Stimulated activated naive CD8-positive, alpha-beta T cell treated with anti-CD3 and anti-CD28 coated beads, Interleukin-15, amount 100 ng/mL, for 72 hours (primary cell): ENCODE measurements at regions not wholly inside any gene's neighbourhood (a gene's known extent, or its start where the extent isn't known, plus 50 kb on each side); places are given as distances from the start of the nearest gene placed in this dataset.

ENCODE experiments used
- ATAC-seq: fragments of 150-1000 bp; cut with Tn5 transposase; 2 replicates; pipeline ENCODE4 v1.10.0; 2021; ENCODE audit warnings: mild to moderate bottlenecking, moderate library complexity
- DNase-seq, 2 donors: peaks; one replicate each; pipeline ENCODE4 v3.0.0; 2021 to 2022
- H3K27ac Mint-ChIP-seq, 2 donors: one replicate each; pipeline ENCODE4 v1.8.0; 2022; ENCODE audit warnings: mild to moderate bottlenecking in 2 of 2, mixed read lengths in 2 of 2, moderate library complexity in 2 of 2
- H3K27me3 Mint-ChIP-seq: one replicate; pipeline ENCODE4 v1.8.0; 2022; ENCODE audit warnings: mixed read lengths
- H3K4me1 Mint-ChIP-seq: one replicate; pipeline ENCODE4 v1.8.0; 2022; ENCODE audit warnings: mild to moderate bottlenecking, mixed read lengths
- H3K4me3 Mint-ChIP-seq, 2 donors: one replicate each; pipeline ENCODE4 v1.8.0; 2022; ENCODE audit warnings: mild to moderate bottlenecking in 2 of 2, mixed read lengths in 2 of 2, moderate library complexity in 1 of 2
- H3K9me3 Mint-ChIP-seq, 2 donors: one replicate each; pipeline ENCODE4 v1.8.0; 2022; ENCODE audit warnings: mixed read lengths in 2 of 2

- no peak overlapping the region for H3K4me3 Mint-ChIP-seq
- H3K27me3 Mint-ChIP-seq, result peaks cover 8% of the 10 kb centered on the region
- H3K4me1 Mint-ChIP-seq, result no peaks in the 10 kb centered on the region
- ATAC-seq, result no peak
- no peaks in the 10 kb centered on the region for H3K9me3 Mint-ChIP-seq
- H3K27ac Mint-ChIP-seq, result no peak overlapping the region
- no peak for DNase-seq
These were observed 371.1 kb downstream of the SEC23A start for GRCh38 chr14:38731962-38732361.

GRCh38 chr14:38730420-38730819 is 372.6 kb downstream of the SEC23A start:
- Mint-ChIP-seq H3K4me1 (no peaks in the 10 kb centered on the region), H3K9me3 (no peaks in the 10 kb centered on the region), H3K27ac (no peak overlapping the region), H3K27me3 (peaks cover 8% of the 10 kb centered on the region), H3K4me3 (no peak overlapping the region)
- DNase-seq, result no peak
- ATAC-seq, result no peak

GRCh38 chr14:38727731-38728130 is 375.3 kb downstream of the SEC23A start:
- Mint-ChIP-seq H3K27me3 (peaks cover 8% of the 10 kb centered on the region), H3K9me3 (no peaks in the 10 kb centered on the region), H3K4me1 (no peaks in the 10 kb centered on the region), H3K27ac (no peak overlapping the region), H3K4me3 (no peak overlapping the region)
- no peak for DNase-seq
- ATAC-seq, result no peak

GRCh38 chr14:38724621-38725020 is 378.4 kb downstream of the SEC23A start:
- Mint-ChIP-seq H3K4me3 (no peak overlapping the region), H3K9me3 (no peaks in the 10 kb centered on the region), H3K27me3 (peaks cover 8% of the 10 kb centered on the region), H3K4me1 (no peaks in the 10 kb centered on the region), H3K27ac (no peak overlapping the region)
- ATAC-seq (no peak), DNase-seq (no peak)

GRCh38 chr14:38723959-38724358 is 379.1 kb downstream of the SEC23A start:
- no peaks in the 10 kb centered on the region for H3K9me3 Mint-ChIP-seq
- no peak for ATAC-seq
- DNase-seq, result no peak
- no peak overlapping the region for H3K27ac Mint-ChIP-seq
- peaks cover 8% of the 10 kb centered on the region for H3K27me3 Mint-ChIP-seq
- H3K4me3 Mint-ChIP-seq, result no peak overlapping the region
- no peaks in the 10 kb centered on the region for H3K4me1 Mint-ChIP-seq

GRCh38 chr14:38723277-38723676 is 379.8 kb downstream of the SEC23A start:
- peaks cover 8% of the 10 kb centered on the region for H3K27me3 Mint-ChIP-seq
- H3K4me1 Mint-ChIP-seq, result no peaks in the 10 kb centered on the region
- H3K4me3 Mint-ChIP-seq, result no peak overlapping the region
- no peaks in the 10 kb centered on the region for H3K9me3 Mint-ChIP-seq
- no peak for DNase-seq
- ATAC-seq, result no peak
- no peak overlapping the region for H3K27ac Mint-ChIP-seq

- Mint-ChIP-seq H3K4me3 (no peak overlapping the region), H3K27ac (no peak overlapping the region), H3K4me1 (no peaks in the 10 kb centered on the region), H3K9me3 (no peaks in the 10 kb centered on the region), H3K27me3 (no peaks in the 10 kb centered on the region)
- DNase-seq (peak; percentile 23 to 26), ATAC-seq (peak; percentile 73)
These were observed 381.1 kb downstream of the SEC23A start for GRCh38 chr14:38721822-38722431.

GRCh38 chr14:38718519-38718918 is 384.5 kb downstream of the SEC23A start:
- H3K4me1 Mint-ChIP-seq, result no peaks in the 10 kb centered on the region
- no peak overlapping the region for H3K4me3 Mint-ChIP-seq
- H3K9me3 Mint-ChIP-seq, result no peaks in the 10 kb centered on the region
- H3K27me3 Mint-ChIP-seq, result no peaks in the 10 kb centered on the region
- H3K27ac Mint-ChIP-seq, result no peak overlapping the region
- DNase-seq, result no peak
- no peak for ATAC-seq

GRCh38 chr14:38716926-38717325 is 386.1 kb downstream of the SEC23A start:
- Mint-ChIP-seq H3K4me3 (no peak overlapping the region), H3K4me1 (no peaks in the 10 kb centered on the region), H3K9me3 (no peaks in the 10 kb centered on the region), H3K27ac (no peak overlapping the region), H3K27me3 (no peaks in the 10 kb centered on the region)
- no peak for ATAC-seq
- DNase-seq, result no peak

- no peak overlapping the region for H3K4me3 Mint-ChIP-seq
- no peaks in the 10 kb centered on the region for H3K4me1 Mint-ChIP-seq
- no peak for DNase-seq
- no peaks in the 10 kb centered on the region for H3K9me3 Mint-ChIP-seq
- ATAC-seq, result no peak
- no peaks in the 10 kb centered on the region for H3K27me3 Mint-ChIP-seq
- H3K27ac Mint-ChIP-seq, result no peak overlapping the region
These were observed 392.2 kb downstream of the SEC23A start for GRCh38 chr14:38710881-38711280.

- Mint-ChIP-seq H3K27ac (no peak overlapping the region), H3K4me1 (no peaks in the 10 kb centered on the region), H3K27me3 (no peaks in the 10 kb centered on the region), H3K9me3 (no peaks in the 10 kb centered on the region), H3K4me3 (no peak overlapping the region)
- no peak for DNase-seq
- ATAC-seq, result no peak
These were observed 392.8 kb downstream of the SEC23A start for GRCh38 chr14:38710196-38710595.

GRCh38 chr14:38705220-38705619 is 397.8 kb downstream of the SEC23A start:
- ATAC-seq (no peak), DNase-seq (no peak)
- Mint-ChIP-seq H3K27me3 (no peaks in the 10 kb centered on the region), H3K27ac (no peak overlapping the region), H3K4me3 (no peak overlapping the region), H3K4me1 (no peaks in the 10 kb centered on the region), H3K9me3 (no peaks in the 10 kb centered on the region)

- Mint-ChIP-seq H3K27me3 (no peaks in the 10 kb centered on the region), H3K27ac (no peak overlapping the region), H3K4me1 (peaks cover 7% of the 10 kb centered on the region), H3K9me3 (peaks cover 0 to 8% of the 10 kb centered on the region in 2 donors), H3K4me3 (no peak overlapping the region)
- DNase-seq (no peak), ATAC-seq (no peak)
These were observed 398.8 kb downstream of the SEC23A start for GRCh38 chr14:38704220-38704619.

- H3K4me1 Mint-ChIP-seq, result peaks cover 7% of the 10 kb centered on the region
- H3K27me3 Mint-ChIP-seq, result no peaks in the 10 kb centered on the region
- H3K4me3 Mint-ChIP-seq, result no peak overlapping the region
- ATAC-seq (no peak), DNase-seq (no peak)
- no peak overlapping the region for H3K27ac Mint-ChIP-seq
- peaks cover 7 to 8% of the 10 kb centered on the region in 2 donors for H3K9me3 Mint-ChIP-seq
These were observed 406.1 kb downstream of the SEC23A start for GRCh38 chr14:38696925-38697324.

- ATAC-seq, result no peak
- no peak overlapping the region for H3K27ac Mint-ChIP-seq
- no peaks in the 10 kb centered on the region for H3K4me1 Mint-ChIP-seq
- peaks cover 0 to 7% of the 10 kb centered on the region in 2 donors for H3K9me3 Mint-ChIP-seq
- H3K27me3 Mint-ChIP-seq, result no peaks in the 10 kb centered on the region
- H3K4me3 Mint-ChIP-seq, result no peak overlapping the region
- no peak for DNase-seq
These were observed 409.6 kb downstream of the SEC23A start for GRCh38 chr14:38693423-38693822.

GRCh38 chr14:38669027-38669426 is 413.1 kb upstream of the CLEC14A start:
- Mint-ChIP-seq H3K27ac (no peak overlapping the region), H3K27me3 (no peaks in the 10 kb centered on the region), H3K4me3 (no peak overlapping the region), H3K9me3 (peaks cover 5 to 9% of the 10 kb centered on the region in 2 donors), H3K4me1 (no peaks in the 10 kb centered on the region)
- ATAC-seq (no peak), DNase-seq (no peak)

- H3K27me3 Mint-ChIP-seq, result no peaks in the 10 kb centered on the region
- DNase-seq (no peak), ATAC-seq (no peak)
- H3K27ac Mint-ChIP-seq, result no peak overlapping the region
- no peak overlapping the region for H3K4me3 Mint-ChIP-seq
- H3K4me1 Mint-ChIP-seq, result no peaks in the 10 kb centered on the region
- no peaks in the 10 kb centered on the region for H3K9me3 Mint-ChIP-seq
These were observed 407.5 kb upstream of the CLEC14A start for GRCh38 chr14:38663382-38663781.
